GM19023 (cell line): ENCODE measurements at regions not wholly inside any gene's neighbourhood (a gene's known extent, or its start where the extent isn't known, plus 50 kb on each side); places are given as distances from the start of the nearest gene placed in this dataset.

Source experiments
- ATAC-seq: cut with Tn5 transposase; IDR thresholded peaks from one replicate; pipeline ENCODE4 v1.9.1; 2021; ENCODE audit warnings: mild to moderate bottlenecking, moderate library complexity; ENCODE audit not compliant: unreplicated experiment

GRCh38 chr18:51630706-51631105 lies 433.2 kb upstream of the MEX3C start:
- peak; percentile 47 for ATAC-seq

- no peak for ATAC-seq
Observed at GRCh38 chr18:51637881-51638280, 440.4 kb upstream of the MEX3C start.

GRCh38 chr18:51639541-51639940 lies 442.1 kb upstream of the MEX3C start:
- ATAC-seq = no peak

- ATAC-seq = no peak
Observed at GRCh38 chr18:51643483-51643882, 446.0 kb upstream of the MEX3C start.

GRCh38 chr18:51645607-51646006 lies 448.1 kb upstream of the MEX3C start:
- ATAC-seq = no peak

GRCh38 chr18:51647346-51647745 lies 449.9 kb upstream of the MEX3C start:
- no peak for ATAC-seq

- ATAC-seq = no peak
Observed at GRCh38 chr18:51647942-51648341, 450.5 kb upstream of the MEX3C start.

- ATAC-seq = no peak
Observed at GRCh38 chr18:51649796-51650195, 452.3 kb upstream of the MEX3C start.

- ATAC-seq = no peak
Observed at GRCh38 chr18:51651761-51652160, 454.3 kb upstream of the MEX3C start.

GRCh38 chr18:51653507-51654213 lies 456.2 kb upstream of the MEX3C start:
- ATAC-seq = no peak

- peak; percentile 86 for ATAC-seq
Observed at GRCh38 chr18:51654488-51655326, 457.2 kb upstream of the MEX3C start.

GRCh38 chr18:51655327-51655698 lies 457.8 kb upstream of the MEX3C start:
- peak; percentile 83 for ATAC-seq

- no peak for ATAC-seq
Observed at GRCh38 chr18:51656249-51656648, 458.8 kb upstream of the MEX3C start.

GRCh38 chr18:51658436-51658835 lies 461.0 kb upstream of the MEX3C start:
- ATAC-seq = no peak

- ATAC-seq = no peak
Observed at GRCh38 chr18:51659781-51660180, 462.3 kb upstream of the MEX3C start.

GRCh38 chr18:51660188-51660715 lies 462.8 kb upstream of the MEX3C start:
- ATAC-seq = no peak

- no peak for ATAC-seq
Observed at GRCh38 chr18:51664236-51664635, 466.8 kb upstream of the MEX3C start.

- ATAC-seq = no peak
Observed at GRCh38 chr18:51666763-51667191, 469.3 kb upstream of the MEX3C start.

- peak; percentile 64 for ATAC-seq
Observed at GRCh38 chr18:51668101-51668500, 470.6 kb upstream of the MEX3C start.

- peak; percentile 15 for ATAC-seq
Observed at GRCh38 chr18:51668607-51669006, 471.1 kb upstream of the MEX3C start.

GRCh38 chr18:51686590-51686989 lies 489.1 kb upstream of the MEX3C start:
- no peak for ATAC-seq
